Effector CD8-positive, alpha-beta T cell (primary cell): ENCODE measurements at regions not wholly inside any gene's neighbourhood (a gene's known extent, or its start where the extent isn't known, plus 50 kb on each side); places are given as distances from the start of the nearest gene placed in this dataset.
"Not testable (repeated sequence)": the region's sequence is repeated elsewhere in the genome, so short reads cannot be mapped to it uniquely, and the experiment has no call there.

Source experiments
- DNase-seq: peaks from one replicate; lab custom pipeline; 2025; lab: John Stamatoyannopoulos, UW

- no peak for DNase-seq
These were observed 95.4 kb upstream of the SFSWAP start for GRCh38 chr12:131615326-131616042.

GRCh38 chr12:131616043-131616700 lies 94.7 kb upstream of the SFSWAP start:
- DNase-seq = no peak

GRCh38 chr12:131616738-131617137 lies 94.2 kb upstream of the SFSWAP start:
- DNase-seq = no peak

GRCh38 chr12:131617179-131617578 lies 93.7 kb upstream of the SFSWAP start:
- no peak for DNase-seq

- DNase-seq = no peak
These were observed 93.1 kb upstream of the SFSWAP start for GRCh38 chr12:131617596-131618302.

GRCh38 chr12:131618303-131618658 lies 92.6 kb upstream of the SFSWAP start:
- no peak for DNase-seq

GRCh38 chr12:131618701-131619100 lies 92.2 kb upstream of the SFSWAP start:
- no peak for DNase-seq

GRCh38 chr12:131619106-131619642 lies 91.7 kb upstream of the SFSWAP start:
- no peak for DNase-seq

GRCh38 chr12:131619736-131620506 lies 91.0 kb upstream of the SFSWAP start:
- DNase-seq = no peak

- no peak for DNase-seq
These were observed 90.4 kb upstream of the SFSWAP start for GRCh38 chr12:131620520-131620919.

- DNase-seq = no peak
These were observed 89.8 kb upstream of the SFSWAP start for GRCh38 chr12:131620946-131621681.

- no peak for DNase-seq
These were observed 89.0 kb upstream of the SFSWAP start for GRCh38 chr12:131621701-131622421.

- no peak for DNase-seq
These were observed 88.4 kb upstream of the SFSWAP start for GRCh38 chr12:131622422-131622955.

GRCh38 chr12:131623404-131624368 lies 87.2 kb upstream of the SFSWAP start:
- not testable (repeated sequence) for DNase-seq

GRCh38 chr12:131624369-131624739 lies 86.5 kb upstream of the SFSWAP start:
- DNase-seq = not testable (repeated sequence)

GRCh38 chr12:131624756-131625501 lies 86.0 kb upstream of the SFSWAP start:
- DNase-seq = not testable (repeated sequence)

GRCh38 chr12:131625966-131626722 lies 84.7 kb upstream of the SFSWAP start:
- DNase-seq = not testable (repeated sequence)
